NCI-H2196 (cell line): ENCODE measurements at regions not wholly inside any gene's neighbourhood (a gene's known extent, or its start where the extent isn't known, plus 50 kb on each side); places are given as distances from the start of the nearest gene placed in this dataset.

Experiments
- DNase-seq: peaks from one replicate; lab custom pipeline; 2025; ENCODE audit not compliant: unreplicated experiment; lab: John Stamatoyannopoulos, UW

DNA sequence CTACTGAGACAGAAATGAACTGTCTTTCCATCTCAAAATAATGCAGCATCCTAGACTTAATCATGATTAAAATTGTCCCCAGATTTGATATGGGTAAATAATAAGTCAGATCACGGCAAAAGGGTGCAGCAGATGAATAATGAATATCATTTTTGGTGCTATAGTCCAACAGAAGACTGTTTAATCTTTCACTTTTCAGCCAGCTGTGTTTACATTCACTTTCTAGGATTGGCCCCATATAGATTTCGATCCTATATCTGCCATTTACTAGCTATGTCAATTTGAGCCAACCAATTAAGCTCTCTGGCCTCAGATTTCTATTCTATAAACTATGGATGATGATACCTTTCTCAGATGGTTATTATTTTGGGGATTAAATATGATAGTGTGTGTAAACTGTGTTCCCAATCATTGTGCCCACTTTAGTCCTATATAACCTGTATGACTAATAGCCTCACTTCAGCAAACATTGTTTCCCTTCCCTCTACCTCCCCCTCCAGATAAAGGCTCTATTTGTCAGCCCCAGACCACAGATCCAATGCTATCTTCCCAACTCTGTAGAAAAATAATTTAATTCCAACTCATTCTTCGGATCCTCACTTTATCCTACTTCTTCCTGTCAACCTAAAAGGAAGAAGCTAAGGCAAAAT lies 53.6 kb upstream of the NT5E start:
- DNase-seq = no peak

GRCh38 chr6:85395746-85396145 lies 54.1 kb upstream of the NT5E start:
- no peak for DNase-seq

DNA sequence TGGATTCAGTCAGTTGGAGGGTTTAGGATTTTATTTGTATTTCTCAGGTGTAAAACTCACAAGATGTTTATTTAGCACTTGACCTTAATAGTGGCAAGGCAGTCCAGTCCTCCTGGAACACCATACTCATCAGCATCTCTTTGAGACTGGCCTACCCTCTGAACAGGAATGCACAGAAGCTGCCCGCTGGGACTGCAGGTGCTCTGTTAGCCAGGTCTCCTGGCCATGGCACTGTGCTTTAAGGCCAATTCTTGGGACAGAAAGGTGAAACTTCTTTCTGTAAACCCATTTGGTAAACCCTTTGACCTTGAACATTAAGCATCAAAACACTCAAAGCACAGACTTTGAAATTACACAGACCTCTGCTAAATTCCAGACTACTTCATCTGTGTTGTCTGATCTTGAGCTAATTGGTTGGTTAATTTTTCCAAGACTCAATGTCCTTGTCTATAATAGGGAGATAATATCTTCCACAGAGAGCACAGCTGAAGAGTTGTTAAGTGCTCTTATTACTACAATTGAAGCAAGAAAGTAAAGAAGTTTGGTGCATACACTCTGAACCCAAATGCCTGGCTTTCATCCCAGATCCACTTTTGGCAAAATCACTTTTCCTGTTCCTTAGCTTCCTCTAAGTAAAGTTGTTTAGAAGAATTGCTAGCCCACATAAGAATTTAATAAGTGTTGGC lies 54.9 kb upstream of the NT5E start:
- no peak for DNase-seq

GRCh38 chr6:85394199-85394598 lies 55.7 kb upstream of the NT5E start:
- no peak for DNase-seq

- no peak for DNase-seq
Measured at GRCh38 chr6:85392379-85392778, 57.5 kb upstream of the NT5E start.

- no peak for DNase-seq
Measured at GRCh38 chr6:85390775-85391174, 59.1 kb upstream of the NT5E start.

DNA sequence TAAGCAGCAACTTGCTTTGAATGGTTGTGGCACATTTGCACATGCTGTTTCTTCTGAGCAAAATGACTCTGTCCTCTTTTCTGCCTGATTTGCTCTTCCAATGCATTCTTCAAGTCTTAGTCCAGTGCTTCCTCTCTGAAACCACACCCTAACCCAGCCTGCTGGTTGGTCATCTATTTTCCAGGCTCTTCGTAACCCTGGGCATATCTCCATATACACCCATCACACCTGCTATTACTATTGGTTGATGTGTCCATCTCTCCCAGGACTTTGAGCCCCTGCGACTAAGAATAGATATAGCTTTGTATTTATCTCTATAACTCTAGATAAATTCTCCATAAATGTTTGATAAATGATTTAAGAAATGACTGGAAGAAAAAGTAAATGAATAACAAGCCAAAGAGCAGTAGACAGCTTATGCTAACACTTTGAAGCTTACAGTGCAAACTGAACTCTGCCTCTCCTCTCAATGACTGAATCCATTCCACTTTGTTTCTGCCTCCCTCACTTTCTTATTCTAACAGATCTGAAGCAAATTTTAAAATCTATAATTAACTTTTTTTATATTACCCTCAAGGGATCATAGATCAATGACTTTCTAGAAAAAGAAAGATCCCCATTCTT lies 59.7 kb upstream of the NT5E start:
- no peak for DNase-seq

GRCh38 chr6:85389151-85389797 lies 60.6 kb upstream of the NT5E start:
- no peak for DNase-seq

- no peak for DNase-seq
Measured at GRCh38 chr6:85388531-85388930, 61.4 kb upstream of the NT5E start.

GRCh38 chr6:85385636-85386315 lies 64.1 kb upstream of the NT5E start:
- no peak for DNase-seq

- no peak for DNase-seq
Measured at GRCh38 chr6:85383042-85383441, 66.8 kb upstream of the NT5E start.

DNA sequence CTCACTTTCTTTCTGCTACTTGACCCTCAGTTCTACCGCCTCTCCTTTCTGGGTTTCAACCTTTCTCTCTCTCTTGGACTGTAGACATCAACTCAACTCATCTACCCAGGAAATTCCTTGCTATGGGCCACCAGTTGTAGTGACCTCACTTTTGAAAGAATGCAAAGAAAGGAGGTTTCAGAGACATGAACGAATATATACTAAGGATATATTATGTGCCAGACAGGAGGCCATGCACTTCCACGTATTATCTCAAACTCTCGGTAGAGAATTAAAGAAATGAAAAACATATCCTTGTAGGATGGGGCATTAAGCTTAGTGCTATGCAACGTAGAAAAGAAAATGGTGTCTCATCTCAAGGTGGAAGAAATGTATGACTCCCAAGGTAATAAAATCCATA lies 67.3 kb upstream of the NT5E start:
- no peak for DNase-seq

- no peak for DNase-seq
Measured at GRCh38 chr6:85372915-85373270, 77.0 kb upstream of the NT5E start.

GRCh38 chr6:85372188-85372914 lies 77.5 kb upstream of the NT5E start:
- no peak for DNase-seq

- no peak for DNase-seq
Measured at GRCh38 chr6:85368631-85369030, 81.3 kb upstream of the NT5E start.

DNA sequence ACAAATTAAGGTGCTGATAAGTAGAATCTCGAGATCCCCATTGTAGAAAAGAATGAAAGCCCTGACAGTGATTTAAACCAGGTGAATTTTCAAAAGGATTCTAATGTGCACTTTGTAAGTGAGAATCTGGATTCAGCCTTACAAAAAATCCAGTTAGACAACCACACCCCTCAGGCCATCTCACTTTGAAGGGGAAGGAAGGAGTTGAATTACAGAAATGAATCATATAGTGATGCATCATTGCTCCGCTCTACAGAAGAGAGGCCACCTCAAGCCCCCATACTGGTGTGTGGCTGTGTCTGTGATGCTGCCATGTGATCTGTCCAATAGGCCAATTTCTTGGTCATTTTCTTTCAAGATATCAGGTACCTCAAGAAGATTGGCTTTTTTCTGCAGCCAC lies 85.5 kb upstream of the NT5E start:
- no peak for DNase-seq

- DNase-seq = no peak
Measured at GRCh38 chr6:85363870-85364269, 86.0 kb upstream of the NT5E start.

DNA sequence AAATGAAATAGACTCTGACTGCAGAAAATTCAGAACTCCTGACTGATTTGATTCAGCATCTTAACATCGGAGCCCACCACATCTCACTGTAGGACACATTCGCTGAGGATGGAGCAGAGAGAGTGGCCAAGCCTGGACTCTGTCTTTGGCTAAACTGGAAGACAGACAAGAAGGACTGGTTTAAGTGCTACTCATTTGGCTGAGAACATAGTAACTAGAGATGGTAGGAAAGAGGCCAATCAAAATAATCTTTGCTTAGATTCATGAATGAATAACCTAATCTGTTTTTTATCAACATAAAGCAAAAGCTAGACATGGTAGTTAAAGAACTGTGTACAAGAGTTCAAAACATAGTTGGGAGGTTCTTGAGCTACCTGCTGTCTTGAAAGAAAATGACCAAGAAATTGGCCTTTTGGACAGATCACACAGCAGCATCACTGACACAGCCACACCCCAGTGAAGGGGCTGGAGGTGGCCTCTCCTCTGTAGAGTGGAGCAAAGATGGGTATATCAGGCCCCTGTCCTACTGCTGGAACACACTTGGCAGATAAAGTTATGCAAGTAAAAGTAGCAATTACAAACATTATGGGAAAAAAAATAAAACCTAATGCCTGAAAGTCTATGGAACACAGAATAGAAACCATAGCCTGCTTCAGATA lies 87.1 kb upstream of the NT5E start:
- no peak for DNase-seq

DNA sequence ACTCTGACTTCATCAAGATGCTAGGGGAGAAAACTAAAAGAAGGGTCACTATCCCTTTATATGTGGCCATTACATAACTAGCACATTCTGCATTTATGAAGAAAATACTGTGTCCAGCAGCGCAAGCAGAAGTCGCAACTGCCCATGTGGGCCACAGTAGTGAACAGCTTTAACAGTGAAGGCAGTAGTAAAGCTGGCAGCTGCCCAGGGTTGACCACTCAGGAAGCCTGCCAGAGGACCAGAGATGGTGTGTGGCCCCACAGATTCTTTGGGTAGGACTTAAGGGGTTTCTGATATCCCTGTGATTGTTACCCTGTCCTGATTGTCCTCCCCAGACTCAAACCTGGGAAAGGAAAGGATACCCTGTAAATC lies 88.3 kb upstream of the NT5E start:
- no peak for DNase-seq
